Adrenal gland (tissue), 9 donors: ENCODE measurements at regions not wholly inside any gene's neighbourhood (a gene's known extent, or its start where the extent isn't known, plus 50 kb on each side); places are given as distances from the start of the nearest gene placed in this dataset.

Experiments used
- DNase-seq, 7 donors: peaks; one replicate each; pipeline ENCODE4 v3.0.0-alpha.2; 2019 to 2020
- H3K27ac ChIP-seq, 5 donors: fragments of 200-600 bp; sonication (generic) in 4 of 5; 1 replicate in 3 of 5; 2 replicates in 2 of 5; pipeline versions ENCODE4 v1.5.1 to v1.8.0; 2016 to 2020; ENCODE audit warnings: mild to moderate bottlenecking in 1 of 5
- H3K27me3 ChIP-seq: fragments of 200-600 bp; 2 replicates; pipeline ENCODE4 v1.8.0; 2021
- H3K36me3 ChIP-seq, 2 donors: fragments of 200-600 bp; replicated peaks in 1 of 2; 1 replicate in 1 of 2; 2 replicates in 1 of 2; pipeline versions ENCODE4 v1.5.1 to v1.8.0; 2018 to 2022
- H3K4me1 ChIP-seq, 2 donors: fragments of 200-600 bp; replicated peaks in 1 of 2; 1 replicate in 1 of 2; 2 replicates in 1 of 2; pipeline versions ENCODE4 v1.5.1 to v1.8.0; 2018 to 2021
- H3K4me3 ChIP-seq, 4 donors: fragments of 200-600 bp; sonication (generic) in 3 of 4; one replicate each; pipeline ENCODE4 v1.5.1; 2016 to 2018
- H3K9me3 ChIP-seq, 3 donors: fragments of 200-600 bp; sonication (generic) in 1 of 3; replicated peaks in 1 of 3; 1 replicate in 2 of 3; 2 replicates in 1 of 3; pipeline versions ENCODE4 v1.5.1 to v1.8.0; 2016 to 2021
- CTCF ChIP-seq, 6 experiments: fragments of 450-650 bp in 4 of 6; fragments of 200-600 bp in 2 of 6; sonication (generic) in 1 of 6; IDR thresholded peaks; 1 replicate in 5 of 6; 2 replicates in 1 of 6; pipeline versions ENCODE4 v1.5.1 to v1.8.0; 2016 to 2021; ENCODE audit warnings: antibody characterized with exemption in 6 of 6, mild to moderate bottlenecking in 2 of 6, moderate library complexity in 1 of 6
- POLR2A ChIP-seq, 2 donors: fragments of 450-650 bp; IDR thresholded peaks; one replicate each; pipeline ENCODE4 v1.6.1; 2017; ENCODE audit warnings: antibody characterized with exemption in 2 of 2, mild to moderate bottlenecking in 2 of 2, moderate library complexity in 1 of 2
- WGBS, 4 donors: extraction: QIAGEN DNeasy Blood & Tissue Kit in 2 of 4; methylation state at CpG; one replicate each; pipeline versions ENCODE4 v1.1.5 to v1.1.7; 2013 to 2017; 5-methylcytosine and 5-hydroxymethylcytosine counted together
- intact Hi-C, 2 donors: fragments of 100-400 bp; cut with DNase I; formaldehyde crosslinking; loops; one replicate each; pipeline versions ENCODE4 v1.14.1 to v1.15.0; 2022 to 2023
- donor health status: healthy with polysubstance abuse.
- donor health status: Bipolar disorder and iron deficiency.
- donor health status: DM: yes; HTN: yes; CAD: no.
- donor health status: DM: no; HTN: no; CAD: no.
- donor health status: DM: no; HTN: no; CAD: no.

- Histone ChIP-seq H3K36me3 (no peaks in the 10 kb centered on the region), H3K4me1 (no peaks in the 10 kb centered on the region), H3K4me3 (no peak overlapping the region), H3K27me3 (no peaks in the 10 kb centered on the region), H3K9me3 (no peaks in the 10 kb centered on the region), H3K27ac (no peak overlapping the region)
- TF ChIP-seq POLR2A (IDR thresholded peaks at IDR 0.05) (no peak), CTCF (IDR thresholded peaks at IDR 0.05) (no peak)
- intact Hi-C loops, result no loop called here
- no peak for DNase-seq
- WGBS, 4 donors, result 60 to 69% (median 63%) methylated on average over 3 of the region's 3 CpGs
These were observed 1015.3 kb downstream of the NR2F1-AS1 start for GRCh38 chr5:92565673-92566072.

- no peaks in the 10 kb centered on the region for H3K27me3 ChIP-seq
- H3K27ac ChIP-seq, result no peak overlapping the region
- TF ChIP-seq CTCF (IDR thresholded peaks at IDR 0.05) (no peak), POLR2A (IDR thresholded peaks at IDR 0.05) (no peak)
- H3K9me3 ChIP-seq, result no peaks in the 10 kb centered on the region
- no peak for DNase-seq
- intact Hi-C loops, result no loop called here
- H3K4me1 ChIP-seq, result no peaks in the 10 kb centered on the region
- no peak overlapping the region for H3K4me3 ChIP-seq
- no peaks in the 10 kb centered on the region for H3K36me3 ChIP-seq
These were observed 1019.0 kb downstream of the NR2F1-AS1 start for GRCh38 chr5:92562065-92562464.

GRCh38 chr5:92561411-92561959, 1019.5 kb downstream of the NR2F1-AS1 start:
- H3K4me1 ChIP-seq, result no peaks in the 10 kb centered on the region
- no peak for TF ChIP-seq POLR2A (IDR thresholded peaks at IDR 0.05)
- no peak for TF ChIP-seq CTCF (IDR thresholded peaks at IDR 0.05)
- no peaks in the 10 kb centered on the region for H3K36me3 ChIP-seq
- no peak for DNase-seq
- intact Hi-C loops, result no loop called here
- no peak overlapping the region for H3K27ac ChIP-seq
- H3K4me3 ChIP-seq, result no peak overlapping the region
- no peaks in the 10 kb centered on the region for H3K27me3 ChIP-seq
- WGBS, 4 donors, result 27 to 44% (median 36%) methylated on average over 1 of the region's 1 CpG
- H3K9me3 ChIP-seq, result no peaks in the 10 kb centered on the region

- Histone ChIP-seq H3K36me3 (no peaks in the 10 kb centered on the region), H3K9me3 (no peaks in the 10 kb centered on the region), H3K4me3 (no peak overlapping the region), H3K4me1 (no peaks in the 10 kb centered on the region), H3K27me3 (no peaks in the 10 kb centered on the region), H3K27ac (no peak overlapping the region)
- no peak for DNase-seq
- no peak for TF ChIP-seq CTCF (IDR thresholded peaks at IDR 0.05)
- TF ChIP-seq POLR2A (IDR thresholded peaks at IDR 0.05), result no peak
- WGBS, 4 donors, result 62 to 69% (median 67%) methylated on average over 4 of the region's 4 CpGs
- intact Hi-C loops, result no loop called here
These were observed 1020.2 kb downstream of the NR2F1-AS1 start for GRCh38 chr5:92560698-92561401.
